K562 (cell line): ENCODE measurements at regions not wholly inside any gene's neighbourhood (a gene's known extent, or its start where the extent isn't known, plus 50 kb on each side); places are given as distances from the start of the nearest gene placed in this dataset.

ENCODE experiments used
- ATAC-seq: fragments of 200-7000 bp; cut with Tn5 transposase; 3 replicates; pipeline ENCODE4 v1.9.1; 2020; ENCODE audit warnings: moderate library complexity
- BruUV-seq: library from RNA; stranded (reverse); fragments of 400-500 nt; replicated peaks from 2 replicates; lab custom pipeline; 2021; lab: Mats Ljungman, UMichigan
- CTCF ChIA-PET: fragments of 300-600 bp; formaldehyde crosslinking; extraction: SDS; loops from one replicate; lab custom pipeline; 2021; ENCODE audit warnings: low intra/inter-chr PET ratio; lab: Yijun Ruan, JAX
- POLR2A ChIA-PET: fragments of 300-600, 350-650 bp; sonication (Branson Sonifier 250); formaldehyde crosslinking; extraction: SDS; loops from one replicate; lab custom pipeline; 2021; ENCODE audit warnings: antibody characterized with exemption, inconsistent platforms; lab: Yijun Ruan, JAX
- DNase-seq, 4 experiments: peaks; one replicate each; pipeline versions ENCODE4 v3.0.0 to v3.0.0-alpha.2; 2011 to 2018; ENCODE audit warnings: low spot score in 3 of 4, mixed read lengths in 3 of 4; ENCODE audit errors: extremely low read depth in 1 of 4
- FAIRE-seq: peaks from 2 replicates; lab custom pipeline; 2011; peaks lifted over from hg19 to GRCh38; lab: Jason Lieb, UNC
- H2AFZ ChIP-seq: 2 replicates; pipeline ENCODE4 v1.6.0; 2011; ENCODE audit warnings: low read depth, low read length, control low read depth, inconsistent platforms
- H3K27ac ChIP-seq: fragments of 200-600 bp; 3 replicates; pipeline ENCODE4 v1.8.0; 2011; ENCODE audit warnings: low read depth, mild to moderate bottlenecking, control low read depth, inconsistent platforms, low read length, moderate library complexity, mixed read lengths; ENCODE audit errors: extremely low read depth
- H3K27me3 ChIP-seq, 2 experiments: fragments of 300-600 bp in 1 of 2; 2 replicates in 1 of 2; 3 replicates in 1 of 2; pipeline versions ENCODE4 v1.6.0 to v1.8.0; 2011; ENCODE audit warnings: inconsistent platforms in 2 of 2, low read length in 2 of 2, mild to moderate bottlenecking in 1 of 2, mixed read lengths in 1 of 2, moderate library complexity in 1 of 2; ENCODE audit not compliant: control insufficient read depth in 2 of 2, insufficient read depth in 2 of 2
- H3K36me3 ChIP-seq: fragments of 300-600 bp; 3 replicates; pipeline ENCODE4 v1.8.0; 2011; ENCODE audit warnings: mild to moderate bottlenecking, low read length, inconsistent platforms; ENCODE audit not compliant: control insufficient read depth, insufficient read depth
- H3K4me1 ChIP-seq, 2 experiments: fragments of 200-600 bp in 1 of 2; replicated peaks in 1 of 2; 2 replicates in 1 of 2; 3 replicates in 1 of 2; pipeline versions ENCODE4 v1.5.1 to v1.8.0; 2011; ENCODE audit warnings: inconsistent platforms in 2 of 2, low read length in 2 of 2, mild to moderate bottlenecking in 1 of 2, mixed read lengths in 1 of 2, moderate library complexity in 1 of 2; ENCODE audit not compliant: control insufficient read depth in 2 of 2, insufficient read depth in 2 of 2
- H3K4me2 ChIP-seq: 2 replicates; pipeline ENCODE4 v1.6.1; 2011; ENCODE audit warnings: low read length, control low read depth, inconsistent platforms, mixed read lengths; ENCODE audit not compliant: insufficient read depth
- H3K4me3 ChIP-seq: fragments of 200-600 bp; sonication (generic), shearing (Covaris generic); 2 replicates; pipeline ENCODE4 v1.5.1; 2016; ENCODE audit warnings: control low read depth, inconsistent platforms
- H3K79me2 ChIP-seq: fragments of 200-600 bp; 3 replicates; pipeline ENCODE4 v1.8.0; 2011; ENCODE audit warnings: low read length, inconsistent platforms; ENCODE audit not compliant: control insufficient read depth, insufficient read depth
- H3K9ac ChIP-seq, 2 experiments: 2 replicates each; pipeline versions ENCODE4 v1.6.0 to v1.6.1; 2011; ENCODE audit warnings: low read depth in 2 of 2, low read length in 2 of 2, control low read depth in 1 of 2, inconsistent platforms in 1 of 2, mild to moderate bottlenecking in 1 of 2, mixed read lengths in 1 of 2; ENCODE audit not compliant: insufficient read depth in 1 of 2
- H3K9me1 ChIP-seq: one replicate; pipeline ENCODE4 v1.6.0; 2011; ENCODE audit warnings: inconsistent platforms, mild to moderate bottlenecking, low read length, moderate library complexity; ENCODE audit not compliant: control insufficient read depth, insufficient read depth
- H3K9me3 ChIP-seq: replicated peaks from 2 replicates; pipeline ENCODE4 v1.5.1; 2011; ENCODE audit warnings: low read depth, low read length, inconsistent platforms; ENCODE audit not compliant: control insufficient read depth, insufficient read depth
- H4K20me1 ChIP-seq: replicated peaks from 2 replicates; pipeline ENCODE4 v1.6.1; 2011; ENCODE audit warnings: low read length, inconsistent platforms, mixed read lengths; ENCODE audit not compliant: control insufficient read depth, insufficient read depth
- ARNT ChIP-seq, 2 experiments: fragments of 450-650 bp; IDR thresholded peaks; 2 replicates each; pipeline ENCODE4 v1.6.1; 2016; ENCODE audit warnings: mild to moderate bottlenecking in 1 of 2
- ETS2 ChIP-seq: IDR thresholded peaks from 2 replicates; pipeline ENCODE4 v1.6.1; 2016; ENCODE audit warnings: borderline replicate concordance, missing genetic modification characterization, mild to moderate bottlenecking, moderate library complexity, missing compliant biosample characterization; ENCODE audit not compliant: poor library complexity, severe bottlenecking
- FOXO4 ChIP-seq: fragments of 450-650 bp; formaldehyde crosslinking; IDR thresholded peaks from 2 replicates; pipeline ENCODE4 v1.4.0; 2020; ENCODE audit warnings: mild to moderate bottlenecking, moderate library complexity
- HMBOX1 ChIP-seq: sonication (generic); IDR thresholded peaks from 2 replicates; pipeline ENCODE4 v1.6.1; 2016
- HOXB6 ChIP-seq: fragments of 250-450 bp; sonication (Bioruptor Pico); IDR thresholded peaks from 2 replicates; pipeline ENCODE4 v1.5.1; 2022; ENCODE audit warnings: mild to moderate bottlenecking, borderline replicate concordance
- IFI16 ChIP-seq: fragments of 250-450 bp; sonication (Bioruptor Pico); IDR thresholded peaks from 2 replicates; pipeline ENCODE4 v2.1.2; 2022; ENCODE audit warnings: mild to moderate bottlenecking, inconsistent platforms
- KDM4B ChIP-seq, 2 experiments: fragments of 450-650 bp in 1 of 2; sonication (generic) in 1 of 2; IDR thresholded peaks; 2 replicates each; pipeline ENCODE4 v1.6.1; 2016 to 2017; ENCODE audit warnings: borderline replicate concordance in 2 of 2, antibody characterized with exemption in 1 of 2, low read depth in 1 of 2, mild to moderate bottlenecking in 1 of 2
- MCM5 ChIP-seq: fragments of 450-650 bp; IDR thresholded peaks from 2 replicates; pipeline ENCODE4 v1.6.1; 2016; ENCODE audit warnings: low read depth
- MTA1 ChIP-seq: fragments of 450-650 bp; IDR thresholded peaks from 2 replicates; pipeline ENCODE4 v1.6.1; 2017; ENCODE audit warnings: borderline replicate concordance
- NCOR1 ChIP-seq: fragments of 450-650 bp; IDR thresholded peaks from 2 replicates; pipeline ENCODE4 v1.6.1; 2016; ENCODE audit warnings: mild to moderate bottlenecking, moderate library complexity
- ZBED1 ChIP-seq: IDR thresholded peaks from 2 replicates; pipeline ENCODE4 v1.6.1; 2014
- ZFP30 ChIP-seq: fragments of 250-450 bp; sonication (Bioruptor Pico); IDR thresholded peaks from 2 replicates; pipeline ENCODE4 v1.8.0; 2022; ENCODE audit warnings: moderate library complexity, mild to moderate bottlenecking, inconsistent platforms, borderline replicate concordance
- ZNF232 ChIP-seq: sonication (generic); formaldehyde crosslinking; IDR thresholded peaks from 2 replicates; pipeline ENCODE4 v1.8.0; 2022; ENCODE audit warnings: mild to moderate bottlenecking, missing genetic modification reagents
- ZNF445 ChIP-seq: fragments of 250-450 bp; sonication (Bioruptor Pico); IDR thresholded peaks from 2 replicates; pipeline ENCODE4 v1.4.0; 2020; ENCODE audit warnings: low read depth, mild to moderate bottlenecking, moderate library complexity
- WGBS: fragments of 100-300 bp; shearing (Covaris generic); methylation state at CpG from one replicate; pipeline ENCODE4 v1.1.6; 2016; ENCODE audit warnings: low coverage, mixed read lengths; ENCODE audit not compliant: insufficient coverage; ENCODE audit errors: missing lambda C conversion rate; 5-methylcytosine and 5-hydroxymethylcytosine counted together
- in situ Hi-C: fragments of 300-500 bp; cut with MboI; formaldehyde crosslinking; loops from 4 replicates; pipeline ENCODE4 v1.15.0; 2018; ENCODE audit warnings: inconsistent platforms, mixed read lengths
- intact Hi-C: fragments of 100-400 bp; cut with micrococcal nuclease; formaldehyde crosslinking; loops from 2 replicates; pipeline ENCODE4 v1.14.2; 2022
- TF ChIP-seq, protein P1 (sequence below): sonication (generic); formaldehyde crosslinking; IDR thresholded peaks from 2 replicates; pipeline ENCODE4 v1.9.0; 2022; ENCODE audit warnings: mild to moderate bottlenecking, missing genetic modification reagents
- TF ChIP-seq, protein P2 (sequence below): sonication (generic); formaldehyde crosslinking; IDR thresholded peaks from 2 replicates; pipeline ENCODE4 v1.8.1; 2023; ENCODE audit warnings: mild to moderate bottlenecking, missing genetic modification reagents
- TF ChIP-seq, protein P3 (sequence below), 2 experiments: fragments of 450-650 bp in 1 of 2; sonication (generic) in 1 of 2; formaldehyde crosslinking; conservative IDR thresholded peaks; 2 replicates each; pipeline versions ENCODE4 v1.4.0 to v1.8.1; 2020 to 2022; ENCODE audit warnings: mild to moderate bottlenecking in 1 of 2, missing genetic modification reagents in 1 of 2

DNA sequence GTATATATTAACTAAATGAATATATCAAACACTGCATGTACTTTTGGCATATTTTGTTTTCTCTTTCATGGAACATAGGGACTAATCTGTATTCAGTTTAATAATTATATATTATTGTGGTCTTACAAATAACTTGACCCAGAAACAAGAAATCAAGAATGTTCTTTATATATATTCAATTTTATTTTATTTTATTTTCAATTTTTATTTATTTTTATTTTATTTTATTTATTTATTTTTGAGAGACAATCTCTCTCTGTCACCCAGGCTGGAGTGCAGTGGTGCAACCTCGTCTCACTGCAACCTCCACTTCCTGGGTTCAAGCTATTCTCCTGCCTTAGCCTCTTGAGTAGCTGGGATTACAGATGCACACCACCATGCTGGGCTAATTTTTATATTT lies 258.4 kb upstream of the MYO3A start:
- Histone ChIP-seq H3K27me3 (no peaks in the 10 kb centered on the region), H3K9me1 (no peaks in the 10 kb centered on the region), H3K27ac (no peak overlapping the region), H3K36me3 (no peaks in the 10 kb centered on the region), H3K9me3 (no peaks in the 10 kb centered on the region), H3K4me1 (no peaks in the 10 kb centered on the region), H4K20me1 (no peaks in the 10 kb centered on the region), H3K4me2 (no peak overlapping the region), H3K4me3 (no peak overlapping the region), H3K9ac (no peak overlapping the region), H2AFZ (no peak overlapping the region), H3K79me2 (no peaks in the 10 kb centered on the region)
- FAIRE-seq (no peak), DNase-seq (no peak), ATAC-seq (no peak)
- POLR2A ChIA-PET = no interaction called here
- TF ChIP-seq ZNF232 (CRISPR knock-in tag) (no peak), HMBOX1 (no peak), FOXO4 (no peak), NCOR1 (no peak), MTA1 (no peak), KDM4B (IDR thresholded peaks at IDR 0.05; ENCODE audit: borderline replicate concordance in 2 of 2, low read depth in 1 of 2) (no peak), HOXB6 (CRISPR knock-in tag) (no peak), MCM5 (no peak), ZNF445 (no peak), ZFP30 (no peak), ETS2 (tag) (no peak), ARNT (IDR thresholded peaks at IDR 0.05) (no peak), IFI16 (no peak), ZBED1 (no peak)
- TF ChIP-seq, protein P1, sequence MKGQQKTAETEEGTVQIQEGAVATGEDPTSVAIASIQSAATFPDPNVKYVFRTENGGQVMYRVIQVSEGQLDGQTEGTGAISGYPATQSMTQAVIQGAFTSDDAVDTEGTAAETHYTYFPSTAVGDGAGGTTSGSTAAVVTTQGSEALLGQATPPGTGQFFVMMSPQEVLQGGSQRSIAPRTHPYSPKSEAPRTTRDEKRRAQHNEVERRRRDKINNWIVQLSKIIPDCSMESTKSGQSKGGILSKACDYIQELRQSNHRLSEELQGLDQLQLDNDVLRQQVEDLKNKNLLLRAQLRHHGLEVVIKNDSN (CRISPR knock-in tag) = no peak
- TF ChIP-seq, protein P2, sequence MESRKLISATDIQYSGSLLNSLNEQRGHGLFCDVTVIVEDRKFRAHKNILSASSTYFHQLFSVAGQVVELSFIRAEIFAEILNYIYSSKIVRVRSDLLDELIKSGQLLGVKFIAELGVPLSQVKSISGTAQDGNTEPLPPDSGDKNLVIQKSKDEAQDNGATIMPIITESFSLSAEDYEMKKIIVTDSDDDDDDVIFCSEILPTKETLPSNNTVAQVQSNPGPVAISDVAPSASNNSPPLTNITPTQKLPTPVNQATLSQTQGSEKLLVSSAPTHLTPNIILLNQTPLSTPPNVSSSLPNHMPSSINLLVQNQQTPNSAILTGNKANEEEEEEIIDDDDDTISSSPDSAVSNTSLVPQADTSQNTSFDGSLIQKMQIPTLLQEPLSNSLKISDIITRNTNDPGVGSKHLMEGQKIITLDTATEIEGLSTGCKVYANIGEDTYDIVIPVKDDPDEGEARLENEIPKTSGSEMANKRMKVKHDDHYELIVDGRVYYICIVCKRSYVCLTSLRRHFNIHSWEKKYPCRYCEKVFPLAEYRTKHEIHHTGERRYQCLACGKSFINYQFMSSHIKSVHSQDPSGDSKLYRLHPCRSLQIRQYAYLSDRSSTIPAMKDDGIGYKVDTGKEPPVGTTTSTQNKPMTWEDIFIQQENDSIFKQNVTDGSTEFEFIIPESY = no peak
- TF ChIP-seq, protein P3, sequence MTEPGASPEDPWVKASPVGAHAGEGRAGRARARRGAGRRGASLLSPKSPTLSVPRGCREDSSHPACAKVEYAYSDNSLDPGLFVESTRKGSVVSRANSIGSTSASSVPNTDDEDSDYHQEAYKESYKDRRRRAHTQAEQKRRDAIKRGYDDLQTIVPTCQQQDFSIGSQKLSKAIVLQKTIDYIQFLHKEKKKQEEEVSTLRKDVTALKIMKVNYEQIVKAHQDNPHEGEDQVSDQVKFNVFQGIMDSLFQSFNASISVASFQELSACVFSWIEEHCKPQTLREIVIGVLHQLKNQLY (CRISPR knock-in tag; conservative IDR thresholded peaks at IDR 0.05) = no peak
- CTCF ChIA-PET = no interaction called here
- intact Hi-C loops = no loop called here
- in situ Hi-C loops = no loop called here
- 0% methylated on average over 1 of the region's 1 CpG for WGBS
- BruUV-seq = no TSS peak
